ENCODE measurements at regions not wholly inside any gene's neighbourhood (a gene's known extent, or its start where the extent isn't known, plus 50 kb on each side); places are given as distances from the start of the nearest gene placed in this dataset.

DNA sequence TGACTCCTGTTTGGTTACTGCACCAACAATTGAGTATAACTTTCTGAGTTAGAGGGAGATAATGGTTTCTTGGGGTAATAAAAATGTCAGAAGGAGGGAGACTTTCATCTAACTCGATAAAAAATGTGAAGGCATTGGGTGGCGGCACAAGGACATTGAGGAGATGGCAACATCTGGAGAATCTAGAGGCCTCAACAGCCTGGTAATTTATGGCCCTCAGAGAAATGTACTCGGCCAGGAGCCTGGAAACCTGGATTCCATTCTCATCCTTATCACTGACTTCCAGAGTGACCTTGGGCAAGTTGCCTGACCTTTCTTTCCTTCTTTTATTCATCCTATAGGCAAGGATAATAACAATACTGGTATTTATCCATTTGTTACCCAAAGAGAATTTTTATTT lies 173.5 kb upstream of the MEX3C start:
- no peak for TF ChIP-seq CTCF (IDR thresholded peaks at IDR 0.05; ENCODE audit: unreplicated experiment in 3 of 3)
- Mint-ChIP-seq H3K36me3 (ENCODE audit: low read depth) (no peaks in the 10 kb centered on the region), H3K4me3 (no peak overlapping the region), H3K4me1 (no peaks in the 10 kb centered on the region), H3K27ac (no peak overlapping the region), H3K27me3 (ENCODE audit: low read depth) (no peaks in the 10 kb centered on the region), H3K9me3 (peaks cover 26% of the 10 kb centered on the region)

GRCh38 chr18:51371929-51372328 lies 174.4 kb upstream of the MEX3C start:
- H3K27me3 Mint-ChIP-seq (ENCODE audit: low read depth), result no peaks in the 10 kb centered on the region
- no peak overlapping the region for H3K4me3 Mint-ChIP-seq
- TF ChIP-seq CTCF (IDR thresholded peaks at IDR 0.05; ENCODE audit: unreplicated experiment in 3 of 3), result no peak
- no peaks in the 10 kb centered on the region for H3K4me1 Mint-ChIP-seq
- no peak overlapping the region for H3K27ac Mint-ChIP-seq
- H3K9me3 Mint-ChIP-seq, result peaks cover 28% of the 10 kb centered on the region
- H3K36me3 Mint-ChIP-seq (ENCODE audit: low read depth), result no peaks in the 10 kb centered on the region

DNA sequence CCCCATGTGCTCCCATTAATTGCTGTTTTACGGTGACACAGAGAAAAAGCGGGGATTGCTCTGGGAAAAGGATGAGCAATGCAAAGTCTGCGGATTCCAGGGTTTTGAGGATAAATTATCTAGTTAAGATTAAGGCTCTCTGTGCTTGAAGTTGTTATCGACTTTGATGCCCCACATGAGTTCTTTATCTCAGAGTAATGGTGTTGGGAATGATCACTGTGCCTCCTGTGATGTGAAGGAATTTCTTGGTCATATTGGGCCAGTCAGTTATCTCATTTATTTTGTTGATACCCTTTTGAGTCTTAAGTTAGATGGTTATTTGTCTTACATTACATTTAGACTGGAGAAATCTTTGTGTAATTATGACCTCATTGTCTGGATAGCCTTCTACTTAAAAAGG lies 184.6 kb upstream of the MEX3C start:
- H3K27me3 Mint-ChIP-seq (ENCODE audit: low read depth), result peaks cover 3% of the 10 kb centered on the region
- peaks cover 2% of the 10 kb centered on the region for H3K9me3 Mint-ChIP-seq
- H3K27ac Mint-ChIP-seq, result no peak overlapping the region
- no peak for TF ChIP-seq CTCF (IDR thresholded peaks at IDR 0.05; ENCODE audit: unreplicated experiment in 3 of 3)
- H3K4me3 Mint-ChIP-seq, result no peak overlapping the region
- H3K36me3 Mint-ChIP-seq (ENCODE audit: low read depth), result no peaks in the 10 kb centered on the region
- H3K4me1 Mint-ChIP-seq, result no peaks in the 10 kb centered on the region

DNA sequence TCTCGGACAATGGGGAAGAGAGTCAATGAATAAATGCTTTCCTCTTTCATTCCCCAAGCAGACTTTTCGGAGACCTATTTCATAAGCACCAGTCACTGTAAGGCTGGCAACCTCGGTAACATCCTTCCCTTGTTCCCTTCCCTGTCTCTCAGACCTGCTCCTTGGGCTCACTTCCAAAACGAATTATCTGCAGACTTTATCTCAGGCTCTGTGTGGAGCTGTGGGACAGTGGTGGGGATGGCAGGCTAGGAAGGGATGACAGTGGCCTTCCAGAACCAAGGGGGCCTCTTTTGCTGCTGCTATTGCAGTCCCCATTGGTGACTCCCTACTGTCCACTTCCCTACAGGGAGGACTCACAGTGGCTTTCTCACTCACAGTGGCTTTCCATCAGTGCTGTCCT lies 185.6 kb upstream of the MEX3C start:
- TF ChIP-seq CTCF (IDR thresholded peaks at IDR 0.05; ENCODE audit: unreplicated experiment in 3 of 3), result no peak
- H3K9me3 Mint-ChIP-seq, result no peaks in the 10 kb centered on the region

DNA sequence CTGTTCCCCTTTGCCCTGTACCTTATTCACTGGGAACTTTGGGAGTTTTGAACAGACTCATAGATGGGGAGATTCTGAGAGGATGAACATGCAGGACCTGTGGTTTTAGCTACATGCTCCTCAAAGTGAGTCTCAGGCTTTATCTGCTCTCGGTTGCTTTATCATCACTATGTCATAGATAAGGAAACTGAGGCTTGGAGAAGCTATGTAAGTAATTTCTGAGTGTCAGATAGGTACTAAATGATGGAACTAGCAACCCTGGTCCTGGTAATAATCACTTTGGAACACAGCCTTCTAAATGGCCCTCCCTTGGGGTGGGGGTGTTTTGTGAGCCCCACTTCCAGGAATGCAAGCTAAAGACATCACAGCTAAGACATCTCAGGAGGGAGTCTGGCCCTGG lies 186.2 kb upstream of the MEX3C start:
- Mint-ChIP-seq H3K4me1 (no peaks in the 10 kb centered on the region), H3K27ac (no peak overlapping the region), H3K27me3 (ENCODE audit: low read depth) (peaks cover 3% of the 10 kb centered on the region), H3K36me3 (ENCODE audit: low read depth) (no peaks in the 10 kb centered on the region), H3K4me3 (no peak overlapping the region), H3K9me3 (no peaks in the 10 kb centered on the region)
- no peak for TF ChIP-seq CTCF (IDR thresholded peaks at IDR 0.05; ENCODE audit: unreplicated experiment in 3 of 3)

More for the DNA sequence above, 185.6 kb upstream of the MEX3C start:
- no peaks in the 10 kb centered on the region for H3K4me1 Mint-ChIP-seq
- no peak overlapping the region for H3K4me3 Mint-ChIP-seq
- H3K36me3 Mint-ChIP-seq (ENCODE audit: low read depth), result no peaks in the 10 kb centered on the region
- no peak overlapping the region for H3K27ac Mint-ChIP-seq
- peaks cover 3% of the 10 kb centered on the region for H3K27me3 Mint-ChIP-seq (ENCODE audit: low read depth)

DNA sequence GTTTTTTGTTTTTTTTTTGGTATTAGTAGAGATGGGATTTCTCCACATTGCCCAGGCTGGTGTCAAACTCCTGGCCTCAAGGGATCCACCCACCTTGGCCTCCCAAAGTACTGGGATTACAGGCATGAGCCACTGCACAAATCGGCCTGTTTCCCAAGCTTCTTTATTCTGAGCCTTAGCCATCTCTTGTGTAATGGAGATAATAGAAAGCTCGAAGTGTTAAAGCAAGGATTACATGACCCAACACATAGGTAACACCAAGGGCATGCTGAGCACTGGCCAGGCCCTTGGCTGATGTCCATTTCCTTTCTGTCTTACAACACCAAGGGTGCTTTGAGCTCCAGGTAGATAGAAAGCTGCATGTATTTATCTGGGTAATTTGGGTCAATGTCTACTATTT lies 187.8 kb upstream of the MEX3C start:
- H3K27me3 Mint-ChIP-seq (ENCODE audit: low read depth), result peaks cover 3% of the 10 kb centered on the region
- H3K36me3 Mint-ChIP-seq (ENCODE audit: low read depth), result no peaks in the 10 kb centered on the region
- H3K4me1 Mint-ChIP-seq, result no peaks in the 10 kb centered on the region
- no peak overlapping the region for H3K27ac Mint-ChIP-seq
- H3K9me3 Mint-ChIP-seq, result no peaks in the 10 kb centered on the region
- TF ChIP-seq CTCF (IDR thresholded peaks at IDR 0.05; ENCODE audit: unreplicated experiment in 3 of 3), result no peak
- no peak overlapping the region for H3K4me3 Mint-ChIP-seq

Data from nephron (organoid).